NCI-H524 treated with DMSO at 0.1 percent for 48 hours (cell line): ENCODE measurements at regions not wholly inside any gene's neighbourhood (a gene's known extent, or its start where the extent isn't known, plus 50 kb on each side); places are given as distances from the start of the nearest gene placed in this dataset.
"Not testable (repeated sequence)": the region's sequence is repeated elsewhere in the genome, so short reads cannot be mapped to it uniquely, and the experiment has no call there.

ENCODE experiments used
- DNase-seq: peaks from one replicate; lab custom pipeline; 2025; lab: John Stamatoyannopoulos, UW

DNA sequence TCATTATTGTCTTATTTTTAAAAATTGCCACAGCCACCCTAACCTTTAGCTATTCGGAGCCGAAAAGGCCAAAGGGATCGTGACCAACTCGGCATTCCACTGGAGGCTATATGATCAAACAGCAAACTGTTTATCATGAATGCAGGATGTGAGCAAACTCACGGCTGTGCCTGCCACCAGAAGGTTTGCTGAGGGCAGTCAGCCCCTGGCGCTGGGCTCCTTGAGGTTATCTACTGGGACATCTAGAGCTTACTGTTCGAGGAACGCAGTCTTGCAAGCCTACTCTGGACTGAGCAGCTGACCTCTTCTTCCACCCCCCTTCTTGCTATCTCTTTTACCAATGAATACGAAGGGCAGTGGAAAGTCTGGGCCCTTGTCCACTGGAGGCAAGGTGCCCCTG lies 231.5 kb upstream of the TARS1 start:
- no peak for DNase-seq

DNA sequence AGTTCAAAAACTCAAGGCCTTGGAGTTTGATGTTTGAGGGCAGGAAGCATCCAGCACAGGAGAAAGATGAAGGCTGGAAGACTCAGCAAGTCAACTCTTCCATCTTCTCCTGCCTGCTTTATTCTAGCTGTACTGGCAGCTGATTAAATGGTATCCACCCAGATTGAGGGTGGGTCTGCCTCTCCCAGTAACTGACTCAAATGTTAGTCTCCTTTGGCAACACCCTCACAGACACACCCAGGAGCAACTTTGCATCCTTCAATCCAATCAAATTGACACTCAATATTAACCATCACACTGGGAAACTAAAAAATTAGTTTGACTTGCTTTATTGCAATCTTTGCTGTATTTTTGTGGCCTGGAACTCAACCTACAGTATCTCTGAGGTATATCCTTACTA lies 230.5 kb upstream of the TARS1 start:
- not testable (repeated sequence) for DNase-seq

GRCh38 chr5:33210978-33211377 lies 229.8 kb upstream of the TARS1 start:
- no peak for DNase-seq

DNA sequence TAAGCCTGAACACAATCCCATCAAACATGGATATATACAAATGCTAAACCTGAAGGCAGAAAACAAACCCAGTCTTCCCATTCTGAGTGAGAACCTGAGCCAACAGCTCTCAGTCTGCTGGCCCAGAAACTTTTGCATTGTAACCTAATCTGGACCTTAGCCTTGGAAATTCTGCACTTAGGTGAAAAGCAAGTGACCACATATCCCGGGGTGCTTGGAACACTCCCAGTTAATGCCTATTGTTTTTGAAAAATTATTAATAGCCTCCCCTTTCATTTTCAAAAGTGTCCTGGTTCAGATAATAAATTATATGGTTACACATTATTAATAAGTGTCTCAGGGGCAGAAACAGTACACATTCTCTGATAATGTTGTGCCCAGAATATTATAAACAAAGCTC lies 228.3 kb upstream of the TARS1 start:
- no peak for DNase-seq

DNA sequence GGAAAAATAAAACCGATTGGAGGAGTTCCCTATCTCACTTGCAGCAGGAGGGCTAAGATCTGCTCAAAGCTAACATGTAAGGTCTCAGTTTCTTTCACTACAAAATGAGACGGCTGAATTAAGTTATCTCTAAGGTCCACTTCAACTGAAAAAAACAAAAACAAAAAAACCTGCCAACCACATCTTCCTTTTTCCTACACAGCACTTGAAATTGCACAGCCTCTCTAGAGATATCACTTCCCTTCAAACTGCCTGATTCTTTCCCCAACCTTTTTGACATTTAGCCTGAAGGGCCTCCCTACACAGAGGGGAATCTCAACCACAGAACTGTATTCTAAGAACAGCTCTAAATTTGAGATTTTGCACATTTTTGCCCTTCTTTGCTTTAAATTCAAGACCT lies 227.9 kb upstream of the TARS1 start:
- DNase-seq = no peak

GRCh38 chr5:33223563-33224284 lies 217.0 kb upstream of the TARS1 start:
- DNase-seq = no peak

- DNase-seq = no peak
These were observed 216.3 kb upstream of the TARS1 start for GRCh38 chr5:33224285-33224961.

DNA sequence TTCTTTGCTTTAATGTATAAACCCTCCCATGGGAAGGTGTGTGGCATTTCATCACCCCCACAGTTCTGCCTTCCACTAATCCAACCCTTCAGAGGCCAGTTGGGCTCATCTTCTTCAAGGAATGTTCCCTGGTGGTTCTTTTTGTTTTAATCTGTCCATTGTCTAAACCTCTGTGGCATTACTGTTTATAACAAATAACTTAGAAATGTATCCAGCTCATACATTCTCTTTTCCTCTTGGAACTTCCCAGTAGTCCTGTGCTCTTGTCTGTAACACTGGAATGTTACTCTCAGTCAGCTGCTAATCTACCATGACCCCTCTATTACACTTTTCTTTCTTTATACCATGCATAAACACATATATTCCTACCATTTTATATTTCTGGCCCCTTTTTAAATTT lies 213.5 kb upstream of the TARS1 start:
- DNase-seq = no peak

- no peak for DNase-seq
These were observed 213.0 kb upstream of the TARS1 start for GRCh38 chr5:33227746-33228145.

- DNase-seq = no peak
These were observed 212.6 kb upstream of the TARS1 start for GRCh38 chr5:33228149-33228548.

DNA sequence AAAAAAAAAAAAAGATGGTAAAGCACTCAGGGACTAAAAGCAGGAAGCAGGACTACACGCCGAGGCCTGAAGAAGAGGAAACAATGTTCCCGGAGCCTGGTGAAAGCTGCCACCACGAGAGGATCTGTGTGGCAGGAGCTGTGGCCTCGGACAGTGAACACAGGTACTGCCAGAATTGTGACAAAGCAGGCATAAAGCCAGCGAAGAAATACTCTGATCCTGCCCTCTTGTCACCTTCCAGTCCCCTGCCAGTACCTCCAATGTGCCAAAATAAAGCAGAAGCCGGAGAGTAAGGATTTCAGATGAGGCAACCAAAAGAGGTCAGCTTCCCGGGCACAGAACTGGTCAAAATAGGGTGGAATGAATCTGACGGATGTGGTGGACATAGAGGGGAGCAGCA lies 211.5 kb upstream of the TARS1 start:
- no peak for DNase-seq

- no peak for DNase-seq
These were observed 210.2 kb upstream of the TARS1 start for GRCh38 chr5:33230467-33231078.

DNA sequence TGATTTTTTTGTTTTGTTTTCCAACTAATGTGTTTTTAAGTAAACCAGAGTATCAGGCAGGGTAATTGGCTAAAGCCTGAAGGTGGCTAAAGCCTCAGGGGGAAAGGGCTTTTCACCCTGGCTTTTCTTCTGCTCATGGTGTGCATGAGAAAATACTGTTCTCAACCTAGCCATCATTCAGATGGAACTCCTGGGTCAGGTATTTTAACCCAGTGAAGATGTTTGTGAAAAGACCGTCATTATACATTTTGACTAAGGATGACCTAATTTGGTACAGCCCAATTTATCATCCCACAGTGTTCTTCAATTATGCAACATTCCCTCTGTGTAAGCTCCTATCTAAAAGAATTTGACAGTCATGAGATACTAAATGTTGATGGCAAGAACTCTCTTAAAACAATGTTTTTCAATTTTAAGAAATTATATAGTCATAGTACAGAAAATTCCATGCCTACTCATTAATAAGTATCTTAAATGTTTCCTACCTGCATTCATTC lies 209.5 kb upstream of the TARS1 start:
- DNase-seq = no peak

DNA sequence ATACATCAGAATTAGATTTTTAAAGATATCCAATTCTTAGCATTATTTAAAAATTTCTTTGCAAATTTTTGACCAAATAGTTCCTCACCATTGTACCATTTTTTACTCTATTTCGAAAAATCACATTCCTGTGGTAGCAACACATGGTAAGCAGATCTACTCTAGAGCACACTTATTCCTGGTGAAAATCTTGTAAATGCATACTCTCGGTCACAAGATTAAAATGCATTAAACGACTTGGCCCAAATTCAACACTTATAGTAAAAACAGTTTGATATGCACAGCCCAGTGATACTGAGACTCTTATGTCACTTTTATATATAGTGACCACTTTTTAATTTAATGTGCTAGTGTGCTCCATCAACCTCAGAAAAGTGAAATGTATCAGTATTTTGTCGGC lies 208.8 kb upstream of the TARS1 start:
- DNase-seq = no peak

GRCh38 chr5:33232731-33233505 lies 207.8 kb upstream of the TARS1 start:
- no peak for DNase-seq

GRCh38 chr5:33235304-33235703 lies 205.5 kb upstream of the TARS1 start:
- no peak for DNase-seq

DNA sequence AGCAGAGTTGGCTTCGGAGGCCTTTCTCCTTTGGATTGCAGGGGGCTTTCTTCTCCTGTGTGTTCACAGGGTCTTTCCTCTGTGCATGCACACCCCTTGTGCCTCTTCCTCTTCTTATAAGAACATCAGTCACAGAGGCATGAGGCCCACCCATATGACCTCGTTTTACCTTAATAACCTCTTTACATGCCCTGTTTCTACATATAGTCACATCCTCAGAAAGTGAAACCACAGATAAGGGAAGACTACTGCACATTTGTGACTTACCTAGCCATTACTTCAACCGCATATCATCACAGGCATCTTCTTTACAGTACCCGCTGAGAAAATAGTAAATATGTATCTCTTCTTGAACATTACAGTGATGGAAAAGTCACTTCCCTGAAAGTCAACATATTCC lies 204.9 kb upstream of the TARS1 start:
- no peak for DNase-seq

DNA sequence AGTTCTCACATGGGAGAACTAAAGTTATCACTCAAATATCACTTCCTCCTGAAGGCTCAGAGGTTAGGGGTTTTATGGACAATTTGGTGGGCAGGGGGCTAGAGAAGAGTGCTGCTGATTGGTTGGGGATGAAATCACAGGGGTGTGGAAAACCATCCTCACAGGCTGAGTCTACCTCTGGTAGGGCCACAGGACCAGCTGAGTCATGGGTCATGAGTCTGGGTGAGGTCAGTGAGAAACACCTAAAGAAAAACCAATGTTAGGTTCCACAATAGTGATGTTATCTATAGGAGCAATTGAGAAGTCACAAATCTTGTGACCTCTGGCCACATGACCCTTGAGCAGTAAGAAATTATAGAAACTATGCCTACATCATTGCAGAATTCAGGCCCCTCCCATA lies 203.3 kb upstream of the TARS1 start:
- DNase-seq = no peak

DNA sequence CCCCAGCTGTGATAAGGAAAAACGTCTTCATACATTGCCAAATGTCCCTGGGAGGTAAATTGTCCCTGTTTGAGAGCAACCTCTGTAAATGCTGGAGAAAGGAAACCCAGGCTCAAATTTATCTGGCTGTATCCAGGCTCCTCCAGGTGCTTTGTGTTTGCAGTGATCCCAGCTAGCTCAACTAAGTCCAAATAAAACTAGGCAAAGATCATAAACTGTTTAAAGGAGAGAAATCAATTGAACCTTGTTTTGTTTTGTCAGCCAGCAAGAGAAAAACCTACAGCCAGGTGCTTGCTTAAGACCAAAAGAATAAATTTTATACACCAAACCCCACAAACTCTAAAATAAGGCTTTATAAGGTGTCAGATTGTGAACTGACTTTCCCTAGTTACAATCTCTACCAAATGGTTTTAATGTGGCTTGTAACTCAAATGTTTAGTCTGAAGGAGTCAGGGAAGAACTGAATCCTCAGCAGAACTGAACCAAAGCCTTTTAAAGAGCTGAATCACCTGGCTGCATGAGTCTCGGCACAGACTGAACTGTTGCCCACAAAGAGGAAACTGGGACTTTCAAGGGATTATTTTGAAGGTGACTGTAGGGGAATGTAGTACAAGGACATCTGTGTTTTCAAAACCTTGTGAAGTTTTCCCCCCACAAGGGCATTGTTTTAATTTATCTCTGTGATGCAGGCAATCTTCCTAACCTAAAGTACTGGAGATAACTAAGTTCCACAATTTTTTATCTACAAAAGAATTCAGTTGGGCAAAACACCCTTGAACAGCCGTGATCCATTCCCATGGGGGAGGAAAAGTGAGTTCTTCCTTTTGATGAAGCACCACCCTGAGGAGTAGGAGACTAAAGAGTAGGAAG lies 201.7 kb upstream of the TARS1 start:
- no peak for DNase-seq

DNA sequence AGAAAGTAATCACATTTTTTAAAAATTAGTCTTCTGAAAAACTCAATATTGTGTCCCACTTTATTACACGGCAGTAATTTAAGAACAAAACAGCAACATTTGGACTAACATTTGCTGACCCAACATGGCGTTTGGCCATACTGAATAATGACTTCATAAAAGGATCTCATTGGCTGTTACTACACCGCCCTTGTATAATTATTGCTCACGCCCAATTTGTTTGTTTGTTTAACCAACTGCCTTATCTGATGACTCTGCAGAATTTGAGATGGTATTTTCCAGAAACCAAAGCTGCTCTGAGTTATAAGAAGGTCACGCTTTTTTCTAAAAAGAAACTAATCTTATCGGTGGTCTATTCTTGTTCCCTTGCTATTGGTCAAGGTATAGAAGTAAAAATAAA lies 200.2 kb upstream of the TARS1 start:
- no peak for DNase-seq

- no peak for DNase-seq
These were observed 199.0 kb upstream of the TARS1 start for GRCh38 chr5:33241802-33242201.

DNA sequence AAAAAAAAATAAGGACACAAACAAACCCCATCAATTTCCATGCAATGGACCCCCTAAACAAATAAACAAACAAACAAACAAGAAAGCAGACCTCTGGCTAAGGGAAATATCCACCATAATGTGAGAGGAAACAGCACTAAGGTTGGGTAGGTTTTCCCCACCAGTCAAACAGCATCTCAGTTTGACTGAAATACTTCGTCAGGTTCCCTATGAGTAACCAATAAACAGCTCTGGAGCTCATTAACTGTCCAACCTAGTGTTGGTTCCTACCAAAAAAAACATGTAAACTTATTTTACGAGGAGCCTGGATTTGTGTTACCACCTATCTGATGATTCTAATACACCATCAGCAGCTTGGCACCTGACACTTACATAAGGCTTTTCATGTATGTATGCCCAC lies 198.5 kb upstream of the TARS1 start:
- no peak for DNase-seq
